Uterus (tissue), 3 donors: ENCODE measurements at regions not wholly inside any gene's neighbourhood (a gene's known extent, or its start where the extent isn't known, plus 50 kb on each side); places are given as distances from the start of the nearest gene placed in this dataset.

Experiments
- DNase-seq, 2 donors: peaks; one replicate each; pipeline ENCODE4 v3.0.0-alpha.2; 2019 to 2020
- H3K27ac ChIP-seq, 2 donors: fragments of 200-600 bp; sonication (generic); 1 replicate in 1 of 2; 2 replicates in 1 of 2; pipeline ENCODE4 v1.5.1; 2016 to 2018
- H3K27me3 ChIP-seq, 2 donors: fragments of 200-600 bp; sonication (generic); one replicate each; pipeline ENCODE4 v1.5.1; 2018 to 2019; ENCODE audit warnings: control low read depth in 1 of 2
- H3K36me3 ChIP-seq, 2 donors: fragments of 200-600 bp; sonication (generic); one replicate each; pipeline ENCODE4 v1.5.1; 2019; ENCODE audit warnings: control low read depth in 1 of 2
- H3K4me1 ChIP-seq, 2 donors: fragments of 200-600 bp; sonication (generic); one replicate each; pipeline ENCODE4 v1.5.1; 2018 to 2019; ENCODE audit warnings: control low read depth in 1 of 2
- H3K4me3 ChIP-seq, 2 donors: fragments of 200-600 bp; sonication (generic); 1 replicate in 1 of 2; 2 replicates in 1 of 2; pipeline ENCODE4 v1.5.1; 2018 to 2019; ENCODE audit warnings: mild to moderate bottlenecking in 1 of 2
- H3K9me3 ChIP-seq, 2 donors: fragments of 200-600 bp; sonication (generic); one replicate each; pipeline ENCODE4 v1.5.1; 2019; ENCODE audit warnings: control low read depth in 1 of 2
- CTCF ChIP-seq, 4 experiments: fragments of 200-600 bp in 2 of 4; fragments of 450-650 bp in 2 of 4; sonication (generic) in 2 of 4; IDR thresholded peaks; one replicate each; pipeline ENCODE4 v1.5.1; 2016 to 2019; ENCODE audit warnings: antibody characterized with exemption in 4 of 4, mild to moderate bottlenecking in 2 of 4, moderate library complexity in 1 of 4
- POLR2A ChIP-seq, 2 donors: fragments of 450-650 bp; IDR thresholded peaks; one replicate each; pipeline ENCODE4 v1.6.1; 2016; ENCODE audit warnings: antibody characterized with exemption in 2 of 2, mild to moderate bottlenecking in 1 of 2, moderate library complexity in 1 of 2
- intact Hi-C: fragments of 100-400 bp; cut with DNase I; formaldehyde crosslinking; loops from one replicate; pipeline ENCODE4 v1.15.1; 2023; ENCODE audit warnings: low total_unique reads
- donor health status: DM: yes; HTN: yes; CAD: no.

DNA sequence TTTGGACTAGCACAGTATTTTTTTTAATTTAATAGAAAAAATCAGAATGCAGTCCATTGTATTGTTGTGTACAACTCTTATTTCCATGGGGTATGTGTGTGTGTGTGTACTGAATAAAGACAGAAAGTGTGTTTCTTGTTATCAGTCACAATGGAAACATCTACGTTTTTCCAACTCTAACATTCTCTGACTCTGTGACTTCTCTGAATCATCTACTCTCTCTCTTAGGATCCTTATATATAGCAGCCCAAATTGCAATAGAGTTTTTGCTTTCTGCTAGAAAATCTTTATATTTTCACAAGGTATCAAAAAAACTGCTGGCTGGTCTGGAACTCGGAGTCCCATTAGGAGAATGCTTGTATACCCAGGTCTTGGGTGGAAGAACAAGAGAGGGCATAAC, 138.9 kb upstream of the ARID2 start:
- TF ChIP-seq POLR2A (IDR thresholded peaks at IDR 0.05) (no peak), CTCF (IDR thresholded peaks at IDR 0.05) (no peak)
- Histone ChIP-seq H3K4me3 (no peak overlapping the region), H3K9me3 (no peaks in the 10 kb centered on the region), H3K36me3 (no peaks in the 10 kb centered on the region), H3K4me1 (no peaks in the 10 kb centered on the region), H3K27me3 (no peaks in the 10 kb centered on the region), H3K27ac (no peak overlapping the region)
- intact Hi-C loops = no loop called here
- no peak for DNase-seq

DNA sequence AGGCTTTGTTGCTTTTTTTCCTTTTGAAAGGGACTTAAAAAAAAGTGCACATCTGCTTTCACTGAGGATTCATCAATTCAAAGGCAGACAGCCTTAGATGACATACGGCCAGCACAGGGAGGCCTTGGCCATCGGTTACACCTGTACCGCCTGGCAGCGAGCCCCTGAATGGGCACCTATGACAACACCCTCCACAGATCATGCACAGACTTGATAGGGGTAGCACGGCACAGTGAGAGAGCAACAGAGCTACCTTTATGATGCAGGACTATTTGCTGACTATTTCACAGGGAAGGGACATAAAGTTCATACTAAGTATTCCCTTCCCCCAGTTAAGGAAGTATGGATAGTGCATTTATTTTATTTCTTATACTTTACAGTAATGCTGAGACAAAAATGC, 137.9 kb upstream of the ARID2 start:
- Histone ChIP-seq H3K4me1 (no peaks in the 10 kb centered on the region), H3K4me3 (no peak overlapping the region), H3K27ac (no peak overlapping the region), H3K9me3 (no peaks in the 10 kb centered on the region), H3K36me3 (no peaks in the 10 kb centered on the region), H3K27me3 (no peaks in the 10 kb centered on the region)
- intact Hi-C loops = no loop called here
- TF ChIP-seq CTCF (IDR thresholded peaks at IDR 0.05) (no peak), POLR2A (IDR thresholded peaks at IDR 0.05) (no peak)
- DNase-seq = no peak

DNA sequence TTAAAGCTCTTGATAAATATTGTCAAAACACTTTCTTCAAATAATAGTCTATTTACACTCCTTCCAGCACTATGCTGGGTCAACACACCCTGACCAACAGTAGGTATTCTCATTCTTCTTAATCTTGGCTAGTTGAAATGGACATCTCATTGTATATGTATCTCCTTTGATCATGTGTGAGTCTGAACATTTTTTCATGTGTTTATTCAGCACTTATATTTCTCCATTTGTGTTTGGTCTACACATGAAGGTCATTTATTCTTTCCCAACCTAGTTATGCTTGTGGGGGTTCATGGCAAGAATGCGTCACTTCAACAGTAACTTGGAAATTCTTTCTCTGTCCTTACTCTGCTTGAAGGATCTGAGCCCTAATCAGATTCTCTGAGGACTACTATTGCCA, 133.1 kb upstream of the ARID2 start:
- Histone ChIP-seq H3K9me3 (no peaks in the 10 kb centered on the region), H3K36me3 (no peaks in the 10 kb centered on the region), H3K4me1 (no peaks in the 10 kb centered on the region), H3K27me3 (no peaks in the 10 kb centered on the region), H3K27ac (no peak overlapping the region), H3K4me3 (no peak overlapping the region)
- no peak for TF ChIP-seq CTCF (IDR thresholded peaks at IDR 0.05)
- TF ChIP-seq POLR2A (IDR thresholded peaks at IDR 0.05) = no peak
- intact Hi-C loops = no loop called here
- no peak for DNase-seq

- no peaks in the 10 kb centered on the region for H3K9me3 ChIP-seq
- no peaks in the 10 kb centered on the region for H3K27me3 ChIP-seq
- no peaks in the 10 kb centered on the region for H3K4me1 ChIP-seq
- no peak overlapping the region for H3K27ac ChIP-seq
- no peak for TF ChIP-seq CTCF (IDR thresholded peaks at IDR 0.05)
- no peak for TF ChIP-seq POLR2A (IDR thresholded peaks at IDR 0.05)
- H3K36me3 ChIP-seq = no peaks in the 10 kb centered on the region
- DNase-seq = no peak
- intact Hi-C loops = no loop called here
- no peak overlapping the region for H3K4me3 ChIP-seq
Measured at GRCh38 chr12:45598336-45598735, 131.2 kb upstream of the ARID2 start.

DNA sequence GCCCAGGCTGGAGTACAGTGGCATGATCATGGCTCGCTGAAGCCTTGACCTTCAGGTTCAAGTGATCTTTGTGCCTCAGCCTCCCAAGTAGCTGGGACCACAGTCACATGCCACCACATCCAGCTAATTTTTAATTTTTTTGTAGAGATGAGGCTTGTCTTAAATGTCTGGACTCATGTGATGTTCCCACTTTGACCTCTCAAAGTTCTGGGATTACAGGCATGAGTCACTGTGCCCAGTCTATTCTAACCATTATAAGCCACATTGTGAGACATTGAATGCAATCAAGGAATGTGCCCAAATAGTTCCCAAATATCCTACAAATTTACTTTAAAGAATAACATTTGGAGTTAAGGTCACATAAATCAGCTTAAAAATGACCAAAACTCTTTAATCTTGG, 130.7 kb upstream of the ARID2 start:
- Histone ChIP-seq H3K4me3 (no peak overlapping the region), H3K36me3 (no peaks in the 10 kb centered on the region), H3K27ac (no peak overlapping the region), H3K9me3 (no peaks in the 10 kb centered on the region), H3K4me1 (no peaks in the 10 kb centered on the region), H3K27me3 (no peaks in the 10 kb centered on the region)
- intact Hi-C loops = no loop called here
- no peak for DNase-seq
- TF ChIP-seq POLR2A (IDR thresholded peaks at IDR 0.05) (no peak), CTCF (IDR thresholded peaks at IDR 0.05) (no peak)
